ENCODE measurements at regions not wholly inside any gene's neighbourhood (a gene's known extent, or its start where the extent isn't known, plus 50 kb on each side); places are given as distances from the start of the nearest gene placed in this dataset.
"Not testable (repeated sequence)": the region's sequence is repeated elsewhere in the genome, so short reads cannot be mapped to it uniquely, and the experiment has no call there.

- H3K27me3 Mint-ChIP-seq; H3K36me3 Mint-ChIP-seq; H3K4me1 Mint-ChIP-seq; H3K27ac Mint-ChIP-seq; H3K4me3 Mint-ChIP-seq; ATAC-seq; H3K9me3 Mint-ChIP-seq (ENCODE audit: low read depth); CTCF ChIA-PET; DNase-seq: not testable (repeated sequence)
Measured at GRCh38 chr4:118531947-118532346, 153.2 kb upstream of the METTL14 start.

GRCh38 chr4:118535788-118536187, 149.4 kb upstream of the METTL14 start:
- CTCF ChIA-PET; H3K27ac Mint-ChIP-seq; H3K4me3 Mint-ChIP-seq; H3K27me3 Mint-ChIP-seq; H3K4me1 Mint-ChIP-seq; DNase-seq; ATAC-seq; H3K9me3 Mint-ChIP-seq (ENCODE audit: low read depth); H3K36me3 Mint-ChIP-seq: not testable (repeated sequence)

GRCh38 chr4:118539412-118540077, 145.6 kb upstream of the METTL14 start:
- H3K27ac Mint-ChIP-seq; ATAC-seq; H3K36me3 Mint-ChIP-seq; DNase-seq; H3K4me1 Mint-ChIP-seq; H3K9me3 Mint-ChIP-seq (ENCODE audit: low read depth); H3K4me3 Mint-ChIP-seq; H3K27me3 Mint-ChIP-seq; CTCF ChIA-PET: not testable (repeated sequence)

- H3K27me3 Mint-ChIP-seq; CTCF ChIA-PET; H3K9me3 Mint-ChIP-seq (ENCODE audit: low read depth); DNase-seq; ATAC-seq; H3K36me3 Mint-ChIP-seq; H3K4me1 Mint-ChIP-seq; H3K27ac Mint-ChIP-seq; H3K4me3 Mint-ChIP-seq: not testable (repeated sequence)
Measured at GRCh38 chr4:118556576-118556975, 128.6 kb upstream of the METTL14 start.

GRCh38 chr4:118557298-118557851, 127.8 kb upstream of the METTL14 start:
- CTCF ChIA-PET = no interaction called here
- no peak for ATAC-seq
- Mint-ChIP-seq H3K36me3 (no peaks in the 10 kb centered on the region), H3K27ac (no peak overlapping the region), H3K9me3 (ENCODE audit: low read depth) (no peaks in the 10 kb centered on the region), H3K4me1 (no peaks in the 10 kb centered on the region), H3K4me3 (no peak overlapping the region), H3K27me3 (peaks cover 13% of the 10 kb centered on the region)
- DNase-seq = no peak

GRCh38 chr4:118558188-118558587, 127.0 kb upstream of the METTL14 start:
- H3K27me3 Mint-ChIP-seq = peaks cover 14% of the 10 kb centered on the region
- H3K4me3 Mint-ChIP-seq; CTCF ChIA-PET; H3K9me3 Mint-ChIP-seq (ENCODE audit: low read depth); H3K4me1 Mint-ChIP-seq; ATAC-seq; H3K27ac Mint-ChIP-seq; H3K36me3 Mint-ChIP-seq; DNase-seq: not testable (repeated sequence)

- CTCF ChIA-PET; DNase-seq; H3K4me1 Mint-ChIP-seq; ATAC-seq; H3K4me3 Mint-ChIP-seq; H3K36me3 Mint-ChIP-seq; H3K9me3 Mint-ChIP-seq (ENCODE audit: low read depth); H3K27ac Mint-ChIP-seq: not testable (repeated sequence)
- H3K27me3 Mint-ChIP-seq = peaks cover 18% of the 10 kb centered on the region
Measured at GRCh38 chr4:118561559-118561958, 123.6 kb upstream of the METTL14 start.

GRCh38 chr4:118566003-118566513, 119.1 kb upstream of the METTL14 start:
- DNase-seq (peak; percentile 43), ATAC-seq (peak; percentile 65)
- H3K9me3 Mint-ChIP-seq (ENCODE audit: low read depth); H3K36me3 Mint-ChIP-seq; H3K27ac Mint-ChIP-seq; H3K4me1 Mint-ChIP-seq; CTCF ChIA-PET; H3K4me3 Mint-ChIP-seq: not testable (repeated sequence)
- peaks cover 15% of the 10 kb centered on the region for H3K27me3 Mint-ChIP-seq

GRCh38 chr4:118572991-118573390, 112.2 kb upstream of the METTL14 start:
- DNase-seq = not testable (repeated sequence)

GRCh38 chr4:118574251-118574913, 110.8 kb upstream of the METTL14 start:
- DNase-seq; H3K4me3 Mint-ChIP-seq; ATAC-seq; CTCF ChIA-PET; H3K27ac Mint-ChIP-seq; H3K36me3 Mint-ChIP-seq; H3K9me3 Mint-ChIP-seq (ENCODE audit: low read depth); H3K4me1 Mint-ChIP-seq; H3K27me3 Mint-ChIP-seq: not testable (repeated sequence)

More at GRCh38 chr4:118572991-118573390, 112.2 kb upstream of the METTL14 start:
- H3K9me3 Mint-ChIP-seq (ENCODE audit: low read depth); H3K4me3 Mint-ChIP-seq; H3K4me1 Mint-ChIP-seq; ATAC-seq; CTCF ChIA-PET; H3K27me3 Mint-ChIP-seq; H3K27ac Mint-ChIP-seq; H3K36me3 Mint-ChIP-seq: not testable (repeated sequence)

- H3K27me3 Mint-ChIP-seq; H3K4me1 Mint-ChIP-seq; H3K9me3 Mint-ChIP-seq (ENCODE audit: low read depth); H3K4me3 Mint-ChIP-seq; ATAC-seq; H3K27ac Mint-ChIP-seq; DNase-seq; CTCF ChIA-PET; H3K36me3 Mint-ChIP-seq: not testable (repeated sequence)
Measured at GRCh38 chr4:118575057-118575456, 110.1 kb upstream of the METTL14 start.

- ATAC-seq; DNase-seq; CTCF ChIA-PET; H3K9me3 Mint-ChIP-seq (ENCODE audit: low read depth); H3K27ac Mint-ChIP-seq; H3K36me3 Mint-ChIP-seq; H3K27me3 Mint-ChIP-seq; H3K4me1 Mint-ChIP-seq; H3K4me3 Mint-ChIP-seq: not testable (repeated sequence)
Measured at GRCh38 chr4:118575726-118576125, 109.5 kb upstream of the METTL14 start.

GRCh38 chr4:118576709-118577219, 108.4 kb upstream of the METTL14 start:
- H3K9me3 Mint-ChIP-seq (ENCODE audit: low read depth); H3K36me3 Mint-ChIP-seq; H3K4me1 Mint-ChIP-seq; H3K4me3 Mint-ChIP-seq; DNase-seq; H3K27me3 Mint-ChIP-seq; H3K27ac Mint-ChIP-seq; CTCF ChIA-PET; ATAC-seq: not testable (repeated sequence)

GRCh38 chr4:118585015-118585414, 100.2 kb upstream of the METTL14 start:
- no peak for DNase-seq
- no peak for ATAC-seq
- H3K9me3 Mint-ChIP-seq (ENCODE audit: low read depth) = no peaks in the 10 kb centered on the region
- no peaks in the 10 kb centered on the region for H3K36me3 Mint-ChIP-seq
- peaks cover 23% of the 10 kb centered on the region for H3K27me3 Mint-ChIP-seq
- H3K4me1 Mint-ChIP-seq = peaks cover 4% of the 10 kb centered on the region
- CTCF ChIA-PET = no interaction called here
- H3K27ac Mint-ChIP-seq = no peak overlapping the region
- no peak overlapping the region for H3K4me3 Mint-ChIP-seq
